Testis (tissue), 2 donors: ENCODE measurements at regions not wholly inside any gene's neighbourhood (a gene's known extent, or its start where the extent isn't known, plus 50 kb on each side); places are given as distances from the start of the nearest gene placed in this dataset.
"Not testable (repeated sequence)": the region's sequence is repeated elsewhere in the genome, so short reads cannot be mapped to it uniquely, and the experiment has no call there.

ENCODE experiments used
- DNase-seq: peaks from one replicate; pipeline ENCODE4 v3.0.0-alpha.2; 2019
- H3K27ac ChIP-seq, 2 donors: fragments of 200-600 bp; sonication (generic); one replicate each; pipeline ENCODE4 v1.5.1; 2019
- H3K27me3 ChIP-seq: fragments of 200-600 bp; sonication (generic); one replicate; pipeline ENCODE4 v1.5.1; 2019
- H3K36me3 ChIP-seq: fragments of 200-600 bp; sonication (generic); one replicate; pipeline ENCODE4 v1.5.1; 2017; ENCODE audit warnings: low read depth; ENCODE audit errors: missing control alignments
- H3K4me1 ChIP-seq: fragments of 200-600 bp; sonication (generic); one replicate; pipeline ENCODE4 v1.5.1; 2019
- H3K4me3 ChIP-seq, 2 donors: fragments of 200-600 bp; sonication (generic); one replicate each; pipeline ENCODE4 v1.5.1; 2017 to 2019
- H3K9me3 ChIP-seq: fragments of 200-600 bp; sonication (generic); one replicate; pipeline ENCODE4 v1.5.1; 2017
- CTCF ChIP-seq, 3 experiments: fragments of 450-650 bp in 2 of 3; fragments of 200-600 bp in 1 of 3; sonication (generic) in 1 of 3; IDR thresholded peaks; one replicate each; pipeline ENCODE4 v1.5.1; 2016 to 2019; ENCODE audit warnings: antibody characterized with exemption in 3 of 3, mild to moderate bottlenecking in 2 of 3, moderate library complexity in 1 of 3
- POLR2A ChIP-seq: fragments of 450-650 bp; IDR thresholded peaks from one replicate; pipeline ENCODE4 v1.6.1; 2017; ENCODE audit warnings: antibody characterized with exemption, mild to moderate bottlenecking, moderate library complexity
- WGBS, 2 donors: methylation state at CpG; one replicate each; pipeline ENCODE4 v1.1.5; 2018; 5-methylcytosine and 5-hydroxymethylcytosine counted together
- intact Hi-C: fragments of 100-400 bp; cut with DNase I; formaldehyde crosslinking; loops from one replicate; pipeline ENCODE4 v1.15.1; 2023; ENCODE audit warnings: low total_unique reads

GRCh38 chr6:164049517-164049988 is 635.0 kb downstream of the QKI start:
- WGBS, 2 donors = 86 to 87% methylated on average over 2 of the region's 2 CpGs
- no peaks in the 10 kb centered on the region for H3K36me3 ChIP-seq
- no peaks in the 10 kb centered on the region for H3K27me3 ChIP-seq
- intact Hi-C loops = no loop called here
- H3K4me1 ChIP-seq = no peaks in the 10 kb centered on the region
- H3K4me3 ChIP-seq = no peak overlapping the region
- H3K9me3 ChIP-seq = no peaks in the 10 kb centered on the region
- no peak for DNase-seq
- H3K27ac ChIP-seq = no peak overlapping the region
- TF ChIP-seq POLR2A (no peak), CTCF (IDR thresholded peaks at IDR 0.05) (no peak)

- intact Hi-C loops = no loop called here
- Histone ChIP-seq H3K36me3 (no peaks in the 10 kb centered on the region), H3K9me3 (no peaks in the 10 kb centered on the region), H3K4me3 (no peak overlapping the region), H3K27me3 (no peaks in the 10 kb centered on the region), H3K27ac (no peak overlapping the region), H3K4me1 (no peaks in the 10 kb centered on the region)
- TF ChIP-seq CTCF (IDR thresholded peaks at IDR 0.05) (no peak), POLR2A (no peak)
- DNase-seq = no peak
- 88 to 91% methylated on average over 6 of the region's 6 CpGs for WGBS, 2 donors
These were observed 634.5 kb downstream of the QKI start for GRCh38 chr6:164048840-164049516.

GRCh38 chr6:164045082-164045481 is 630.6 kb downstream of the QKI start:
- Histone ChIP-seq H3K9me3 (no peaks in the 10 kb centered on the region), H3K4me3 (no peak overlapping the region), H3K27me3 (no peaks in the 10 kb centered on the region), H3K36me3 (no peaks in the 10 kb centered on the region), H3K27ac (no peak overlapping the region), H3K4me1 (no peaks in the 10 kb centered on the region)
- TF ChIP-seq POLR2A (no peak), CTCF (IDR thresholded peaks at IDR 0.05) (no peak)
- WGBS, 2 donors = 88 to 92% methylated on average over 1 of the region's 1 CpG
- intact Hi-C loops = no loop called here
- no peak for DNase-seq

DNA sequence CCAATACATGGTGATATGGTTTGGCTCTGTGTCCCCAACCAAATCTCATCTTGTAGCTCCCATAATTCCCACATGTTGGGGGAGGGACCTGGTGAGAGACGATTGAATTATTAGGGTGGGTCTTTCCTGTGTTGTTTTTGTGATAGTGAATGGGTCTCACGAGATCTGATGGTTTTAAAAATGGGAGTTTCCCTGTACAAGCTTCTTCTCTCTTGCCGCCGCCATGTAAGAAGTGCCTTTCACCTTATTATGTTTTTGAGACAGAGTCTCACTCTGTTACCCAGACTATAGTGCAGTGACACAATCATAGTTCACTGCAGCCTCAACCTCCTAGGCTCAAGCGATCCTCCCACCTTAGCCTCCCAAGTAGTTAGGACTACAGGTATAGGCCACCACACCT is 629.1 kb downstream of the QKI start:
- intact Hi-C loops, H3K4me1 ChIP-seq, H3K9me3 ChIP-seq, H3K27ac ChIP-seq, H3K4me3 ChIP-seq, H3K36me3 ChIP-seq, H3K27me3 ChIP-seq, DNase-seq: not testable (repeated sequence)
- WGBS, 2 donors = 81 to 84% methylated on average over 5 of the region's 5 CpGs

DNA sequence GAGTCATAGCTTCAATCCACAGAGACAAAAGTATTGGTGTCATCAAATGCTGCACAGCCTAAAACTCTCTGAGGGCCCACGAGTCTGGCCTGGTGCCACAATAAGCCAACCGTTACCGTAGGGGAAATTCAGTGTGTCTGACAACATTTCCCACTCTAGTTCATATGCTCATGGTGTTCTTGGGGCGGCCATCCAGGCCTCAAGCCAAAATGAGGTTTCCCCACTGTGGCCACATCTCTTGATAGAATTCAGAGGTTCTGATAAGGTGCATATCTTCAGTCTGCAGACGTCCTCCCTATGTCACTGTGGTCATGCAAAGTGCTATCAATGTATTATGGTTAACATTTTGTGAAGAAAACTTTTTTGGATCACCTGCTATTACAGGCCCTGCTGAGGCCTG is 627.7 kb downstream of the QKI start:
- Histone ChIP-seq H3K4me1 (no peaks in the 10 kb centered on the region), H3K27me3 (no peaks in the 10 kb centered on the region), H3K4me3 (no peak overlapping the region), H3K9me3 (no peaks in the 10 kb centered on the region), H3K27ac (no peak overlapping the region), H3K36me3 (no peaks in the 10 kb centered on the region)
- DNase-seq = no peak
- intact Hi-C loops = no loop called here
- TF ChIP-seq CTCF (IDR thresholded peaks at IDR 0.05) (no peak), POLR2A (no peak)
- WGBS, 2 donors = 63 to 69% methylated on average over 5 of the region's 5 CpGs
